WTC11 (cell line): ENCODE measurements at regions not wholly inside any gene's neighbourhood (a gene's known extent, or its start where the extent isn't known, plus 50 kb on each side); places are given as distances from the start of the nearest gene placed in this dataset.

ENCODE experiments used
- ARID4B ChIP-seq: sonication (generic); formaldehyde crosslinking; IDR thresholded peaks from 2 replicates; pipeline ENCODE4 v1.8.0; 2023; ENCODE audit warnings: missing genetic modification reagents, mild to moderate bottlenecking, borderline replicate concordance
- ATF3 ChIP-seq: sonication (generic); formaldehyde crosslinking; conservative IDR thresholded peaks from 2 replicates; pipeline ENCODE4 v1.8.1; 2022; ENCODE audit warnings: mild to moderate bottlenecking, missing genetic modification reagents
- CREB1 ChIP-seq: sonication (generic); formaldehyde crosslinking; IDR thresholded peaks from 2 replicates; pipeline ENCODE4 v1.8.0; 2023; ENCODE audit warnings: mild to moderate bottlenecking, missing genetic modification reagents
- CTCF ChIP-seq: fragments of 200-600 bp; IDR thresholded peaks from 2 replicates; pipeline ENCODE4 v1.8.0; 2022; ENCODE audit warnings: antibody characterized with exemption
- E2F1 ChIP-seq: sonication (generic); formaldehyde crosslinking; IDR thresholded peaks from 2 replicates; pipeline ENCODE4 v1.8.0; 2022; ENCODE audit warnings: mild to moderate bottlenecking, missing genetic modification reagents
- FOXJ3 ChIP-seq: sonication (generic); formaldehyde crosslinking; IDR thresholded peaks from 2 replicates; pipeline ENCODE4 v1.9.0; 2021; ENCODE audit warnings: missing genetic modification reagents, mild to moderate bottlenecking, borderline replicate concordance
- NR1H2 ChIP-seq: sonication (generic); formaldehyde crosslinking; IDR thresholded peaks from 2 replicates; pipeline ENCODE4 v1.9.0; 2021; ENCODE audit warnings: mild to moderate bottlenecking, moderate library complexity, missing genetic modification reagents
- RELA ChIP-seq: sonication (generic); formaldehyde crosslinking; IDR thresholded peaks from 2 replicates; pipeline ENCODE4 v1.8.1; 2022; ENCODE audit warnings: missing genetic modification reagents, mild to moderate bottlenecking, borderline replicate concordance
- SMAD4 ChIP-seq: sonication (generic); formaldehyde crosslinking; IDR thresholded peaks from 2 replicates; pipeline ENCODE4 v1.8.0; 2022; ENCODE audit warnings: mild to moderate bottlenecking, missing genetic modification reagents
- STAT6 ChIP-seq: sonication (generic); formaldehyde crosslinking; conservative IDR thresholded peaks from 2 replicates; pipeline ENCODE4 v1.8.1; 2023; ENCODE audit warnings: mild to moderate bottlenecking, low read depth, missing genetic modification reagents, moderate library complexity
- ZBTB43 ChIP-seq: sonication (generic); formaldehyde crosslinking; IDR thresholded peaks from 2 replicates; pipeline ENCODE4 v1.8.1; 2023; ENCODE audit warnings: mild to moderate bottlenecking, missing genetic modification reagents
- ZNF396 ChIP-seq: fragments of 250-450 bp; sonication (Bioruptor Pico); IDR thresholded peaks from 2 replicates; pipeline ENCODE4 v1.8.0; 2021; ENCODE audit warnings: mild to moderate bottlenecking, moderate library complexity, borderline replicate concordance

GRCh38 chr20:24834310-24834709, 114.8 kb upstream of the CST7 start:
- no peak for TF ChIP-seq CTCF
- no peak for TF ChIP-seq CREB1 (CRISPR knock-in tag)
- no peak for TF ChIP-seq ARID4B
- TF ChIP-seq E2F1, result no peak
- no peak for TF ChIP-seq NR1H2
- TF ChIP-seq FOXJ3 (CRISPR knock-in tag), result no peak
- no peak for TF ChIP-seq STAT6 (CRISPR knock-in tag)
- TF ChIP-seq ZNF396 (CRISPR knock-in tag), result no peak
- no peak for TF ChIP-seq ATF3 (CRISPR knock-in tag)
- no peak for TF ChIP-seq SMAD4 (CRISPR knock-in tag)
- TF ChIP-seq RELA (CRISPR knock-in tag), result no peak
- no peak for TF ChIP-seq ZBTB43 (CRISPR knock-in tag)
